Pancreas (tissue), 10 donors: ENCODE measurements at regions not wholly inside any gene's neighbourhood (a gene's known extent, or its start where the extent isn't known, plus 50 kb on each side); places are given as distances from the start of the nearest gene placed in this dataset.

Source experiments
- ATAC-seq, 4 donors: fragments of 200-7000 bp; cut with Tn5 transposase; one replicate each; pipeline versions ENCODE4 v1.8.0 to v1.9.1; 2020; ENCODE audit warnings: mild to moderate bottlenecking in 4 of 4, moderate library complexity in 4 of 4
- DNase-seq, 6 donors: peaks; one replicate each; pipeline ENCODE4 v3.0.0-alpha.2; 2020
- FAIRE-seq: peaks from 2 replicates; lab custom pipeline; 2012; peaks lifted over from hg19 to GRCh38; lab: Jason Lieb, UNC
- H3K27ac ChIP-seq, 4 donors: fragments of 200-600 bp; sonication (generic); 1 replicate in 3 of 4; 2 replicates in 1 of 4; pipeline versions ENCODE4 v1.5.0 to v1.8.0; 2020
- H3K27me3 ChIP-seq, 4 donors: fragments of 200-600 bp; one replicate each; pipeline ENCODE4 v1.8.0; 2021
- H3K36me3 ChIP-seq, 3 donors: fragments of 200-600 bp; sonication (generic) in 1 of 3; one replicate each; pipeline versions ENCODE4 v1.5.0 to v1.8.0; 2020 to 2021
- H3K4me1 ChIP-seq, 3 donors: fragments of 200-600 bp; one replicate each; pipeline ENCODE4 v1.8.0; 2021
- H3K4me3 ChIP-seq, 4 donors: fragments of 200-600 bp; sonication (generic) in 2 of 4; one replicate each; pipeline versions ENCODE4 v1.5.0 to v1.8.0; 2020 to 2021
- H3K9me3 ChIP-seq, 4 donors: fragments of 200-600 bp; one replicate each; pipeline ENCODE4 v1.8.0; 2021
- CTCF ChIP-seq, 4 donors: fragments of 200-600 bp; sonication (generic) in 3 of 4; IDR thresholded peaks; one replicate each; pipeline versions ENCODE4 v1.5.0 to v1.8.0; 2021; ENCODE audit warnings: antibody characterized with exemption in 4 of 4
- WGBS, 2 donors: extraction: QIAGEN DNeasy Blood & Tissue Kit; methylation state at CpG; one replicate each; pipeline ENCODE4 v1.1.7; 2013; 5-methylcytosine and 5-hydroxymethylcytosine counted together
- intact Hi-C, 3 donors: fragments of 100-400 bp; cut with DNase I; formaldehyde crosslinking; loops; one replicate each; pipeline versions ENCODE4 v1.11.1 to v1.14.2; 2022
- donor health status: healthy with polysubstance abuse.
- donor health status: DM: no; HTN: no; CAD: no; lungs with moderate emphysema.
- donor health status: DM: no; HTN: no; CAD: no.
- donor health status: control.
- donor health status: control.
- donor health status: Bipolar disorder and iron deficiency.
- donor health status: DM: yes; HTN: yes; CAD: no.
- donor health status: DM: no; HTN: no; CAD: no.
- donor health status: DM: no; HTN: no; CAD: no.
- donor health status: DM: yes; HTN: yes; CAD: no.

GRCh38 chr2:226483143-226483542, 316.5 kb downstream of the IRS1 start:
- Histone ChIP-seq H3K27ac (no peak overlapping the region), H3K4me3 (no peak overlapping the region), H3K27me3 (no peaks in the 10 kb centered on the region), H3K9me3 (no peaks in the 10 kb centered on the region), H3K36me3 (no peaks in the 10 kb centered on the region), H3K4me1 (no peaks in the 10 kb centered on the region)
- WGBS, 2 donors: 63 to 66% methylated on average over 5 of the region's 5 CpGs
- intact Hi-C loops: no loop called here
- FAIRE-seq (no peak), DNase-seq (no peak), ATAC-seq (no peak)
- no peak for TF ChIP-seq CTCF (IDR thresholded peaks at IDR 0.05)

DNA sequence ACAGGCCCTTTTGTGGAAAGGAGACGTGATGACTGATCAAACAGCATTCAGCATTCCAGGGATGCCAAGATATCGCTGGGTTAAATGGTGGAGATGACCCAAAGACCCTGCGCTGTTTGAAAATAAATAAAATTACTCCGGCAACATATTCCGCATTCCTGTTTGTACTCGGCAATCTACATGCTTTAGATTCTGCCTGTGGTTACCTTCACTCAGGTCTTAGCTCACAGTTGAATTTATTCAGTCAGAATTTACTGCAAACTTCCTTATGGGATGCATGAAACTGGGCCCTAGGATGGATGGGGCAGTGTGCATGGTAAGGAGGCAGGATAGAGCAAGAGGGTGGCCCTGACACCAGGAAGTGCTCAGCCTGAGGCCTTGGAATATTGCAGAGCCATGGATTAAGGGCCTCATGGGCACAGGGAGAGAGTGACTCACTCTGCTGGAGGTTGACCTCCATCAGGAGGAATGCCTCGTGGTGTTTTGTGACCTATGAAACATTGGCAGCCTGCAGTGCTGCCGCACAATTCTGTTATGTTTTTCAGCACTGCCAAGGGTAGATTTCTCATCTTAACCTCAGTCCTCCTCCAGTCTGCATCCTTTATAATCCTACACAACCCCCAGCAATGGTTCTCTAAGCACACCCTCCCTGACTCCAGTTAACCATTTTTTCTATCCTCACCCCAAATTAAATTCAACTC, 321.4 kb downstream of the IRS1 start:
- Histone ChIP-seq H3K4me1 (no peaks in the 10 kb centered on the region), H3K27ac (peak overlapping the region in 3 of 4 donors; percentile 9 to 43 (median 38)), H3K36me3 (no peaks in the 10 kb centered on the region), H3K27me3 (no peaks in the 10 kb centered on the region), H3K9me3 (no peaks in the 10 kb centered on the region), H3K4me3 (no peak overlapping the region)
- 43 to 47% methylated on average over 8 of the region's 8 CpGs for WGBS, 2 donors
- intact Hi-C loops: no loop called here
- DNase-seq (peak in 2 of 6 donors; percentile 19 to 24), FAIRE-seq (no peak), ATAC-seq (peak; percentile 66 to 92 (median 80))
- TF ChIP-seq CTCF (IDR thresholded peaks at IDR 0.05): no peak

DNA sequence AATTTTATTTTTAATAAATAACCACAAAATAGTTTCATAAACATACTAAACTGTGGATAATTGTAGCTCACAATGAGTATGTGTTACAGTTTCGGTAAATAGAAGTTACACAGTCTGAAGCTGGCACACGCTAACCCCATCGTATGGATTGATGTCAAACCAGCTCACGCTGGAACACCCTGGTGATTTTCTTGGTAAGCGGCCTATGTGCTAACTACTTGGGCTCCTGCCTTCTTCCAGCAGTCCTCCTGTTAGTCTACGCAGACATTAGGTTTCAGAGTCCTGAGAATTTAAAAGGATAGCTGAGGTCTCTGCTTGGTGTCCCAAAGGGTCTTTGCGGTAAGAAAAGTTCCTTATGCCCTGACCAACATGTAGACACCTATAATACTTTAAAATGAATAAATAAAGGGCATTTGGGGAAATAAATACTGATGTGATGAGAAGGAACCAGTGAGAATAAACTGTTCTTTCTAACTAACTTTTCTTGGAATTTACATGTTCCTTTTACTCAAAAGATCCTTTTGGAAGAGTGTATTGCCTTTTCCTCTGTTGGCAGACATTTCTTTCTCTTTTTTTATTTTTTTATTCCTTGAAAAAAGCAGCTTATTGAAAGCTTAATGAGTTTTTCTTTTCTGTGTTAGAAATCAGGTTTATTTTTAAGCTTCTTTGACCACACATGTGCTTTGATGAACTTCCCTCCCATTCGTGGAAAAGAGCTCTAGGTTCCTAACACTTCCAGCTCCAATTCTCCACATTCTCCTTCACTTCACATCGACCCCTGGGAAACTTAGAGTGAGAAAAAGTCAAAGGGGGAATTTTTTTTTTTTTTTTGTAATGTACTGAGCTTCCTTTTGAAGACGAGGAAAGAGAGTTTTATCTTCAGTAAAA, 322.2 kb downstream of the IRS1 start:
- ATAC-seq: no peak
- Histone ChIP-seq H3K27me3 (no peaks in the 10 kb centered on the region), H3K4me3 (no peak overlapping the region), H3K27ac (peak overlapping the region in 2 of 4 donors; percentile 38 to 43), H3K4me1 (no peaks in the 10 kb centered on the region), H3K9me3 (no peaks in the 10 kb centered on the region), H3K36me3 (no peaks in the 10 kb centered on the region)
- intact Hi-C loops: no loop called here
- no peak for TF ChIP-seq CTCF (IDR thresholded peaks at IDR 0.05)
- WGBS, 2 donors: 67 to 69% methylated on average over 10 of the region's 10 CpGs
- no peak for DNase-seq
- no peak for FAIRE-seq

DNA sequence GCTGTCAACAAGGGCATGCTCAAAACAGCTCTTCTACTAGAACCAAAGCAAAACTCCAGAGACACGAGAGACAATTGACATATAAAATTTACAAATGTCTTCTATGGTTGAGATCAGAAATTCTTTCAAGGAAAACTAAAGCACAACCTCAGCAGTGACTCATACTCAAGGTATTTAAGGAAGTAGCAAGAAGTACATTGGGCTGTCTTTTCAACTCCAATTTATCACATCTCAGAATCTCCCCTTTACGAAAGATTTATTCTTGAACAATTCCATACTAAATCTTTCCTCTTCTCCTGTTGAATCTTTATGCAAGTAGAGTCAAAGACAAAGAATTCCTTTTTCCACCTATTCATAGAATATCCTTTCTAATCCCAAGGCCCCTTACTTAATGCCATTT, 324.0 kb downstream of the IRS1 start:
- no peak overlapping the region for H3K27ac ChIP-seq
- no peak for FAIRE-seq
- TF ChIP-seq CTCF (IDR thresholded peaks at IDR 0.05): no peak

More for the DNA sequence above, 324.0 kb downstream of the IRS1 start:
- ATAC-seq: no peak
- DNase-seq: no peak
- H3K4me1 ChIP-seq: no peaks in the 10 kb centered on the region
- no peaks in the 10 kb centered on the region for H3K9me3 ChIP-seq
- intact Hi-C loops: no loop called here
- H3K4me3 ChIP-seq: no peak overlapping the region
- WGBS, 2 donors: 78 to 82% methylated on average over 2 of the region's 2 CpGs
- no peaks in the 10 kb centered on the region for H3K27me3 ChIP-seq
- no peaks in the 10 kb centered on the region for H3K36me3 ChIP-seq
